ENCODE measurements at regions not wholly inside any gene's neighbourhood (a gene's known extent, or its start where the extent isn't known, plus 50 kb on each side); places are given as distances from the start of the nearest gene placed in this dataset.

- 56 to 58% methylated on average over 5 of the region's 5 CpGs for WGBS, 2 donors
- TF ChIP-seq CTCF (IDR thresholded peaks at IDR 0.05) (no peak), POLR2A (IDR thresholded peaks at IDR 0.05) (no peak)
- H3K27ac ChIP-seq, result no peak overlapping the region
Observed at GRCh38 chr9:87238545-87238944, 259.1 kb upstream of the DAPK1 start.

DNA sequence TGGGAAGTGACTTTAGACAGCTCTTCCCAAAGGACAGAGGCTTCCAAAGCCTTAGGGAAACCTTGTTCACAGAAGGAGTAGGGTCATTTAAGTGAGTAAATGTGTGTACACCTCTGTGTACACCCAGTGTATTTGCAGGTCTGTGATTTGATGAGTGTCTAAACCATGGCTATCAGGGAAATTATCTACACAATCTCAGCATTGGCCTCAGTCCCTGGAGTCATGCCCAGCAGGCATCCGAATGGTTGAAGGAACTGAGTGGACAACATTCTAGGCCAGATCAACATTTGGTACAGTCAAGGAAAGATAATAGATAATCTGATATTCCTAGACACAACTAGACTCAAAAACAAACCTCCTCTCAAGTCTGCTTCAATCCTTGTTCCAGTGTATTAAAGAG is 258.4 kb upstream of the DAPK1 start:
- 38 to 72% methylated on average over 1 of the region's 1 CpG for WGBS, 2 donors
- H3K4me3 ChIP-seq, result no peak overlapping the region
- H3K27ac ChIP-seq, result no peak overlapping the region
- H3K27me3 ChIP-seq, result no peaks in the 10 kb centered on the region
- intact Hi-C loops (cut with DNase I; ENCODE audit: low total_unique reads), result no loop called here
- H3K9me3 ChIP-seq, result no peaks in the 10 kb centered on the region
- no peak for DNase-seq
- TF ChIP-seq POLR2A (IDR thresholded peaks at IDR 0.05) (no peak), CTCF (IDR thresholded peaks at IDR 0.05) (no peak)
- H3K4me1 ChIP-seq, result no peaks in the 10 kb centered on the region
- no peaks in the 10 kb centered on the region for H3K36me3 ChIP-seq (ENCODE audit: low read depth, missing control alignments)

More at GRCh38 chr9:87238545-87238944, 259.1 kb upstream of the DAPK1 start:
- no peaks in the 10 kb centered on the region for H3K4me1 ChIP-seq
- no peaks in the 10 kb centered on the region for H3K9me3 ChIP-seq
- no peaks in the 10 kb centered on the region for H3K36me3 ChIP-seq (ENCODE audit: low read depth, missing control alignments)
- H3K4me3 ChIP-seq, result no peak overlapping the region
- intact Hi-C loops (cut with DNase I; ENCODE audit: low total_unique reads), result no loop called here
- no peak for DNase-seq
- no peaks in the 10 kb centered on the region for H3K27me3 ChIP-seq

- H3K4me1 ChIP-seq, result no peaks in the 10 kb centered on the region
- TF ChIP-seq POLR2A (IDR thresholded peaks at IDR 0.05) (no peak), CTCF (IDR thresholded peaks at IDR 0.05) (no peak)
- no peaks in the 10 kb centered on the region for H3K36me3 ChIP-seq (ENCODE audit: low read depth, missing control alignments)
- H3K27ac ChIP-seq, result no peak overlapping the region
- no peak overlapping the region for H3K4me3 ChIP-seq
- no peak for DNase-seq
- intact Hi-C loops (cut with DNase I; ENCODE audit: low total_unique reads), result no loop called here
- no peaks in the 10 kb centered on the region for H3K27me3 ChIP-seq
- WGBS, 2 donors, result 91 to 96% methylated on average over 2 of the region's 2 CpGs
- no peaks in the 10 kb centered on the region for H3K9me3 ChIP-seq
Observed at GRCh38 chr9:87243602-87244001, 254.1 kb upstream of the DAPK1 start.

GRCh38 chr9:87245271-87245670 is 252.4 kb upstream of the DAPK1 start:
- no peak for TF ChIP-seq POLR2A (IDR thresholded peaks at IDR 0.05)
- no peak for TF ChIP-seq CTCF (IDR thresholded peaks at IDR 0.05)
- Histone ChIP-seq H3K27ac (no peak overlapping the region), H3K9me3 (no peaks in the 10 kb centered on the region), H3K27me3 (no peaks in the 10 kb centered on the region), H3K4me3 (no peak overlapping the region), H3K36me3 (ENCODE audit: low read depth, missing control alignments) (no peaks in the 10 kb centered on the region), H3K4me1 (no peaks in the 10 kb centered on the region)
- intact Hi-C loops (cut with DNase I; ENCODE audit: low total_unique reads), result no loop called here
- DNase-seq, result no peak
- 77 to 84% methylated on average over 4 of the region's 4 CpGs for WGBS, 2 donors

GRCh38 chr9:87247097-87247496 is 250.6 kb upstream of the DAPK1 start:
- no peak overlapping the region for H3K27ac ChIP-seq
- no peaks in the 10 kb centered on the region for H3K36me3 ChIP-seq (ENCODE audit: low read depth, missing control alignments)
- no peak overlapping the region for H3K4me3 ChIP-seq
- WGBS, 2 donors, result 66 to 81% methylated on average over 5 of the region's 5 CpGs
- no peaks in the 10 kb centered on the region for H3K4me1 ChIP-seq
- no peak for DNase-seq
- H3K9me3 ChIP-seq, result no peaks in the 10 kb centered on the region
- intact Hi-C loops (cut with DNase I; ENCODE audit: low total_unique reads), result no loop called here
- TF ChIP-seq POLR2A (IDR thresholded peaks at IDR 0.05), result no peak
- no peak for TF ChIP-seq CTCF (IDR thresholded peaks at IDR 0.05)
- no peaks in the 10 kb centered on the region for H3K27me3 ChIP-seq

Data from testis (tissue), 2 donors.